ENCODE measurements at regions not wholly inside any gene's neighbourhood (a gene's known extent, or its start where the extent isn't known, plus 50 kb on each side); places are given as distances from the start of the nearest gene placed in this dataset.

GRCh38 chr12:89959179-89959578 is 250.5 kb upstream of the ATP2B1 start:
- in situ Hi-C loops (cut with MboI) (no loop called here), intact Hi-C loops (cut with micrococcal nuclease; ENCODE audit: unreplicated experiment) (no loop called here)
- no peaks in the 10 kb centered on the region for H4K20me1 ChIP-seq (ENCODE audit: control insufficient read depth, insufficient read depth)
- H3K4me2 ChIP-seq (ENCODE audit: control insufficient read depth, insufficient read depth), result peak overlapping the region; percentile 47; the same call in 1 of the 2 replicates
- CTCF ChIA-PET, result interaction anchor here (0.9 to 2.1 kb wide), 6 partner anchors 9 to 416 kb away, joined by 3 to 19 read pairs (median 6); no protein-coding TSS in a partner anchor
- FAIRE-seq (no peak), DNase-seq (ENCODE audit: low read depth, low spot score) (no peak), ATAC-seq (peak; percentile 25)
- RAD21 ChIA-PET (ENCODE audit: unreplicated experiment), result interaction anchor here (0.9 to 4.7 kb wide), 11 partner anchors 8 to 416 kb away, joined by 3 to 58 read pairs (median 6); partner anchors contain the start of gene ATP2B1
- H3K36me3 ChIP-seq (ENCODE audit: control insufficient read depth in 2 of 2, insufficient read depth in 2 of 2, low read length in 1 of 2), result no peaks in the 10 kb centered on the region
- no peak overlapping the region; the same call in 1 of the 2 replicates for H3K9ac ChIP-seq (ENCODE audit: control insufficient read depth, insufficient read depth, low read length)
- no peaks in the 10 kb centered on the region for H3K27me3 ChIP-seq (replicated peaks in 1 of 2; ENCODE audit: control insufficient read depth in 2 of 2, insufficient read depth in 2 of 2, low read length in 1 of 2)
- H3K4me1 ChIP-seq (ENCODE audit: control insufficient read depth, insufficient read depth, low read length), result peaks cover 9% of the 10 kb centered on the region
- POLR2A ChIA-PET, result interaction anchor here (1.1 to 2.6 kb wide), 6 partner anchors 8 to 254 kb away, joined by 3 to 22 read pairs (median 6); partner anchors contain the start of gene ATP2B1
- BruUV-seq (replicated peaks), result no TSS peak
- H3K4me3 ChIP-seq, result peak overlapping the region; percentile 65; the same call in 1 of the 2 replicates
- no peak overlapping the region; the same call in 1 of the 2 replicates for H2AFZ ChIP-seq (ENCODE audit: control insufficient read depth, low read depth, low read length)
- H3K79me2 ChIP-seq (ENCODE audit: control insufficient read depth, insufficient read depth, low read length), result peaks cover 5% of the 10 kb centered on the region
- TF ChIP-seq ATF3 (IDR thresholded peaks at IDR 0.05; ENCODE audit: borderline replicate concordance, extremely low read depth, low read depth, low read length) (no peak), RAD21 (IDR thresholded peaks at IDR 0.05; ENCODE audit: insufficient read depth, low read depth, low read length) (no peak), CBX5 (IDR thresholded peaks at IDR 0.05; ENCODE audit: low read depth) (no peak), MEF2B (IDR thresholded peaks at IDR 0.05; ENCODE audit: partially characterized antibody, poor library complexity, severe bottlenecking) (no peak), SUZ12 (IDR thresholded peaks at IDR 0.05; ENCODE audit: unreplicated experiment) (no peak), ZNF384 (IDR thresholded peaks at IDR 0.05; ENCODE audit: borderline replicate concordance, low read depth, low read length) (no peak), JUND (IDR thresholded peaks at IDR 0.05; ENCODE audit: low read depth, low read length) (no peak), ATF2 (IDR thresholded peaks at IDR 0.05; ENCODE audit: low read length) (no peak), ZNF217 (IDR thresholded peaks at IDR 0.05) (no peak)
- TF ChIP-seq, protein P1, sequence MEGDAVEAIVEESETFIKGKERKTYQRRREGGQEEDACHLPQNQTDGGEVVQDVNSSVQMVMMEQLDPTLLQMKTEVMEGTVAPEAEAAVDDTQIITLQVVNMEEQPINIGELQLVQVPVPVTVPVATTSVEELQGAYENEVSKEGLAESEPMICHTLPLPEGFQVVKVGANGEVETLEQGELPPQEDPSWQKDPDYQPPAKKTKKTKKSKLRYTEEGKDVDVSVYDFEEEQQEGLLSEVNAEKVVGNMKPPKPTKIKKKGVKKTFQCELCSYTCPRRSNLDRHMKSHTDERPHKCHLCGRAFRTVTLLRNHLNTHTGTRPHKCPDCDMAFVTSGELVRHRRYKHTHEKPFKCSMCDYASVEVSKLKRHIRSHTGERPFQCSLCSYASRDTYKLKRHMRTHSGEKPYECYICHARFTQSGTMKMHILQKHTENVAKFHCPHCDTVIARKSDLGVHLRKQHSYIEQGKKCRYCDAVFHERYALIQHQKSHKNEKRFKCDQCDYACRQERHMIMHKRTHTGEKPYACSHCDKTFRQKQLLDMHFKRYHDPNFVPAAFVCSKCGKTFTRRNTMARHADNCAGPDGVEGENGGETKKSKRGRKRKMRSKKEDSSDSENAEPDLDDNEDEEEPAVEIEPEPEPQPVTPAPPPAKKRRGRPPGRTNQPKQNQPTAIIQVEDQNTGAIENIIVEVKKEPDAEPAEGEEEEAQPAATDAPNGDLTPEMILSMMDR (IDR thresholded peaks at IDR 0.05 in 2 of 3, conservative IDR thresholded peaks at IDR 0.05 in 1 of 3; ENCODE audit: control insufficient read depth in 2 of 3, extremely low read depth in 1 of 3, insufficient read depth in 1 of 3, low read depth in 3 of 3, low read length in 3 of 3), result no peak
- H3K9me3 ChIP-seq (replicated peaks; ENCODE audit: control insufficient read depth, insufficient read depth, low read length), result no peaks in the 10 kb centered on the region
- SMC1A ChIA-PET (ENCODE audit: uncharacterized antibody, unreplicated experiment), result interaction anchor here (0.7 to 5.9 kb wide), 18 partner anchors 10 to 416 kb away, joined by 3 to 94 read pairs (median 8); partner anchors contain the start of gene ATP2B1
- 0% methylated on average over 1 of the region's 1 CpG for WGBS (ENCODE audit: insufficient coverage, insufficient replicate concordance, low lambda C conversion rate, missing lambda C conversion rate)
- H3K27ac ChIP-seq (ENCODE audit: control insufficient read depth, insufficient read depth), result peak overlapping the region; percentile 71

All from GM12878 (cell line).